Panc1 (cell line): ENCODE measurements at regions not wholly inside any gene's neighbourhood (a gene's known extent, or its start where the extent isn't known, plus 50 kb on each side); places are given as distances from the start of the nearest gene placed in this dataset.

Source experiments
- SIN3A ChIP-seq: IDR thresholded peaks from 2 replicates; pipeline ENCODE4 v1.6.1; 2012; ENCODE audit warnings: low read depth, mild to moderate bottlenecking, low read length, moderate library complexity, borderline replicate concordance; ENCODE audit not compliant: insufficient read depth
- TF ChIP-seq, protein P1 (sequence below): fragments of 450-650 bp; IDR thresholded peaks from 2 replicates; pipeline ENCODE4 v1.5.1; 2017; ENCODE audit warnings: mild to moderate bottlenecking
- TF ChIP-seq, protein P2 (sequence below), 2 experiments: IDR thresholded peaks; 2 replicates each; pipeline ENCODE4 v1.6.1; 2011 to 2012; ENCODE audit warnings: low read depth in 2 of 2, control low read depth in 1 of 2, low read length in 1 of 2, mild to moderate bottlenecking in 1 of 2, moderate library complexity in 1 of 2; ENCODE audit not compliant: insufficient read depth in 1 of 2

- TF ChIP-seq, protein P1, sequence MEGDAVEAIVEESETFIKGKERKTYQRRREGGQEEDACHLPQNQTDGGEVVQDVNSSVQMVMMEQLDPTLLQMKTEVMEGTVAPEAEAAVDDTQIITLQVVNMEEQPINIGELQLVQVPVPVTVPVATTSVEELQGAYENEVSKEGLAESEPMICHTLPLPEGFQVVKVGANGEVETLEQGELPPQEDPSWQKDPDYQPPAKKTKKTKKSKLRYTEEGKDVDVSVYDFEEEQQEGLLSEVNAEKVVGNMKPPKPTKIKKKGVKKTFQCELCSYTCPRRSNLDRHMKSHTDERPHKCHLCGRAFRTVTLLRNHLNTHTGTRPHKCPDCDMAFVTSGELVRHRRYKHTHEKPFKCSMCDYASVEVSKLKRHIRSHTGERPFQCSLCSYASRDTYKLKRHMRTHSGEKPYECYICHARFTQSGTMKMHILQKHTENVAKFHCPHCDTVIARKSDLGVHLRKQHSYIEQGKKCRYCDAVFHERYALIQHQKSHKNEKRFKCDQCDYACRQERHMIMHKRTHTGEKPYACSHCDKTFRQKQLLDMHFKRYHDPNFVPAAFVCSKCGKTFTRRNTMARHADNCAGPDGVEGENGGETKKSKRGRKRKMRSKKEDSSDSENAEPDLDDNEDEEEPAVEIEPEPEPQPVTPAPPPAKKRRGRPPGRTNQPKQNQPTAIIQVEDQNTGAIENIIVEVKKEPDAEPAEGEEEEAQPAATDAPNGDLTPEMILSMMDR = no peak
- TF ChIP-seq, protein P2, sequence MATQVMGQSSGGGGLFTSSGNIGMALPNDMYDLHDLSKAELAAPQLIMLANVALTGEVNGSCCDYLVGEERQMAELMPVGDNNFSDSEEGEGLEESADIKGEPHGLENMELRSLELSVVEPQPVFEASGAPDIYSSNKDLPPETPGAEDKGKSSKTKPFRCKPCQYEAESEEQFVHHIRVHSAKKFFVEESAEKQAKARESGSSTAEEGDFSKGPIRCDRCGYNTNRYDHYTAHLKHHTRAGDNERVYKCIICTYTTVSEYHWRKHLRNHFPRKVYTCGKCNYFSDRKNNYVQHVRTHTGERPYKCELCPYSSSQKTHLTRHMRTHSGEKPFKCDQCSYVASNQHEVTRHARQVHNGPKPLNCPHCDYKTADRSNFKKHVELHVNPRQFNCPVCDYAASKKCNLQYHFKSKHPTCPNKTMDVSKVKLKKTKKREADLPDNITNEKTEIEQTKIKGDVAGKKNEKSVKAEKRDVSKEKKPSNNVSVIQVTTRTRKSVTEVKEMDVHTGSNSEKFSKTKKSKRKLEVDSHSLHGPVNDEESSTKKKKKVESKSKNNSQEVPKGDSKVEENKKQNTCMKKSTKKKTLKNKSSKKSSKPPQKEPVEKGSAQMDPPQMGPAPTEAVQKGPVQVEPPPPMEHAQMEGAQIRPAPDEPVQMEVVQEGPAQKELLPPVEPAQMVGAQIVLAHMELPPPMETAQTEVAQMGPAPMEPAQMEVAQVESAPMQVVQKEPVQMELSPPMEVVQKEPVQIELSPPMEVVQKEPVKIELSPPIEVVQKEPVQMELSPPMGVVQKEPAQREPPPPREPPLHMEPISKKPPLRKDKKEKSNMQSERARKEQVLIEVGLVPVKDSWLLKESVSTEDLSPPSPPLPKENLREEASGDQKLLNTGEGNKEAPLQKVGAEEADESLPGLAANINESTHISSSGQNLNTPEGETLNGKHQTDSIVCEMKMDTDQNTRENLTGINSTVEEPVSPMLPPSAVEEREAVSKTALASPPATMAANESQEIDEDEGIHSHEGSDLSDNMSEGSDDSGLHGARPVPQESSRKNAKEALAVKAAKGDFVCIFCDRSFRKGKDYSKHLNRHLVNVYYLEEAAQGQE (IDR thresholded peaks at IDR 0.05; ENCODE audit: insufficient read depth in 1 of 2, low read depth in 2 of 2, low read length in 1 of 2) = no peak
- TF ChIP-seq SIN3A = no peak
Measured at GRCh38 chrX:95675794-95676193, 1008.8 kb upstream of the DIAPH2 start.
